ENCODE measurements at regions not wholly inside any gene's neighbourhood (a gene's known extent, or its start where the extent isn't known, plus 50 kb on each side); places are given as distances from the start of the nearest gene placed in this dataset.

DNA sequence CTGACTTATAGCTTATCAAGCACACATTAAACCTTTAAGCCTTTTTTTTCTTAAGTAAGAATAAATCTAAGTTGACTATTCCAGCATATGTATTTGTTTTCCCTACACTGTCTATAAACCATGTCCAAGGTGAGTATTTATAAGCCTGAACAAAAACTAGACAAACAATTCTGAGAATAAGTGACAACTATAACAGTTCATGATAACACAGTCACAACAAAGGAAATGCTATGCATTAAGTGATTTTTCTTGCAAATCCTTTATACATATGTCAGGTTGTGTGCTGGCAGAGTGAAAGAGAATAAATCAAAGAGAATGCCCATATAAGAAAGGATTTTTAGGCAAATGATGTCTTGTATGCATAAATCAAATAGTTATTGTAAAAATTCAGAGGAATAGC, 408.8 kb upstream of the KIF2A start:
- TF ChIP-seq GATA2 (IDR thresholded peaks at IDR 0.05; ENCODE audit: low read depth, low read length) (no peak), GATA3 (IDR thresholded peaks at IDR 0.05; ENCODE audit: low read depth, low read length) (no peak)
